GM12878 (cell line): ENCODE measurements at regions not wholly inside any gene's neighbourhood (a gene's known extent, or its start where the extent isn't known, plus 50 kb on each side); places are given as distances from the start of the nearest gene placed in this dataset.

Experiments
- ATF2 ChIP-seq: IDR thresholded peaks from 2 replicates; pipeline ENCODE4 v1.6.1; 2012; ENCODE audit warnings: low read length, inconsistent platforms
- BRCA1 ChIP-seq: IDR thresholded peaks from 2 replicates; pipeline ENCODE4 v1.6.1; 2011; ENCODE audit warnings: low read depth, low read length, improper control_type of control experiment
- CHD2 ChIP-seq: IDR thresholded peaks from 2 replicates; pipeline ENCODE4 v1.6.1; 2011; ENCODE audit warnings: low read depth, low read length, improper control_type of control experiment, borderline replicate concordance
- CTCF ChIP-seq, 3 experiments: IDR thresholded peaks in 2 of 3; conservative IDR thresholded peaks in 1 of 3; 2 replicates each; pipeline ENCODE4 v1.5.1; 2011; ENCODE audit warnings: low read depth in 3 of 3, low read length in 3 of 3, mild to moderate bottlenecking in 3 of 3, control low read depth in 2 of 3, moderate library complexity in 2 of 3, inconsistent platforms in 1 of 3, mixed read lengths in 1 of 3; ENCODE audit not compliant: control insufficient read depth in 2 of 3, insufficient read depth in 1 of 3; ENCODE audit errors: extremely low read depth in 1 of 3
- EP300 ChIP-seq, 2 experiments: fragments of 150-350 bp in 1 of 2; IDR thresholded peaks; 2 replicates each; pipeline ENCODE4 v1.6.1; 2011 to 2012; ENCODE audit warnings: low read depth in 2 of 2, low read length in 2 of 2, borderline replicate concordance in 1 of 2, improper control_type of control experiment in 1 of 2, inconsistent platforms in 1 of 2; ENCODE audit not compliant: control insufficient read depth in 1 of 2
- EZH2 ChIP-seq: IDR thresholded peaks from 2 replicates; pipeline ENCODE4 v1.6.1; 2012; ENCODE audit warnings: low read depth, mild to moderate bottlenecking, control low read depth, inconsistent platforms, low read length, borderline replicate concordance; ENCODE audit not compliant: control insufficient read depth
- MYC ChIP-seq: IDR thresholded peaks from 2 replicates; pipeline ENCODE4 v1.6.1; 2011; ENCODE audit warnings: mild to moderate bottlenecking, low read length, moderate library complexity, inconsistent platforms; ENCODE audit not compliant: insufficient read depth, insufficient replicate concordance, insufficient read length, severe bottlenecking
- POLR2A ChIP-seq: IDR thresholded peaks from 2 replicates; pipeline ENCODE4 v1.6.1; 2011; ENCODE audit warnings: low read depth, mild to moderate bottlenecking, low read length
- REST ChIP-seq: IDR thresholded peaks from 2 replicates; pipeline ENCODE4 v1.6.1; 2012; ENCODE audit warnings: mild to moderate bottlenecking, low read depth, low read length
- SKIL ChIP-seq: fragments of 450-650 bp; IDR thresholded peaks from 2 replicates; pipeline ENCODE4 v1.6.1; 2017; ENCODE audit warnings: mild to moderate bottlenecking, low read depth, inconsistent platforms; ENCODE audit not compliant: poor library complexity, severe bottlenecking
- SMC3 ChIP-seq: IDR thresholded peaks from 2 replicates; pipeline ENCODE4 v1.6.1; 2011; ENCODE audit warnings: low read length, improper control_type of control experiment, borderline replicate concordance
- TARDBP ChIP-seq: IDR thresholded peaks from 2 replicates; pipeline ENCODE4 v1.6.1; 2016; ENCODE audit warnings: borderline replicate concordance

- no peak for TF ChIP-seq REST
- TF ChIP-seq EP300 (IDR thresholded peaks at IDR 0.05; ENCODE audit: borderline replicate concordance in 1 of 2, control insufficient read depth in 1 of 2, low read depth in 2 of 2, low read length in 2 of 2), result no peak
- TF ChIP-seq SMC3, result no peak
- no peak for TF ChIP-seq MYC
- no peak for TF ChIP-seq CTCF (IDR thresholded peaks at IDR 0.05 in 2 of 3, conservative IDR thresholded peaks at IDR 0.05 in 1 of 3; ENCODE audit: control insufficient read depth in 2 of 3, extremely low read depth in 1 of 3, insufficient read depth in 1 of 3, low read depth in 3 of 3, low read length in 3 of 3)
- no peak for TF ChIP-seq EZH2
- no peak for TF ChIP-seq CHD2
- TF ChIP-seq TARDBP, result no peak
- TF ChIP-seq POLR2A, result no peak
- TF ChIP-seq BRCA1, result no peak
- TF ChIP-seq ATF2, result no peak
- TF ChIP-seq SKIL, result no peak
These were observed 138.9 kb upstream of the APCDD1 start for GRCh38 chr18:10315522-10315921.
